SK-N-SH (cell line): ENCODE measurements at regions not wholly inside any gene's neighbourhood (a gene's known extent, or its start where the extent isn't known, plus 50 kb on each side); places are given as distances from the start of the nearest gene placed in this dataset.

Source experiments
- CTCF ChIA-PET: fragments of 300-600, 350-600 bp; formaldehyde crosslinking; extraction: SDS; loops from one replicate; lab custom pipeline; 2021; lab: Yijun Ruan, JAX
- POLR2A ChIA-PET: fragments of 350-600 bp; sonication (Branson Sonifier 250); formaldehyde crosslinking; extraction: SDS; loops from one replicate; lab custom pipeline; 2020; ENCODE audit warnings: antibody characterized with exemption, inconsistent platforms; lab: Yijun Ruan, JAX
- DNase-seq: peaks from one replicate; pipeline ENCODE4 v3.0.0; 2012
- H2AFZ ChIP-seq: fragments of 200-600 bp; sonication (generic); 2 replicates; pipeline ENCODE4 v1.8.1; 2016; ENCODE audit warnings: antibody characterized with exemption, mild to moderate bottlenecking, low read depth
- H3F3A ChIP-seq: fragments of 200-600 bp; sonication (generic); replicated peaks from 2 replicates; pipeline ENCODE3; 2016; ENCODE audit warnings: antibody characterized with exemption, mild to moderate bottlenecking; ENCODE audit not compliant: insufficient read depth
- H3K27ac ChIP-seq, 2 experiments: fragments of 200-500 bp in 1 of 2; fragments of 200-600 bp in 1 of 2; sonication (Bioruptor generic) in 1 of 2; sonication (generic), shearing (Covaris generic) in 1 of 2; 2 replicates each; pipeline versions ENCODE4 v1.5.1 to v1.6.1; 2014 to 2016; ENCODE audit warnings: low read depth in 2 of 2, inconsistent platforms in 1 of 2, low read length in 1 of 2, mild to moderate bottlenecking in 1 of 2, mixed read lengths in 1 of 2
- H3K27me3 ChIP-seq: fragments of 200-600 bp; sonication (generic), shearing (Covaris generic); 2 replicates; pipeline ENCODE4 v1.6.1; 2016; ENCODE audit warnings: mixed run types; ENCODE audit not compliant: insufficient read depth
- H3K36me3 ChIP-seq, 2 experiments: fragments of 200-500 bp in 1 of 2; fragments of 200-600 bp in 1 of 2; sonication (Bioruptor generic) in 1 of 2; sonication (generic) in 1 of 2; replicated peaks in 1 of 2; 2 replicates each; pipeline versions ENCODE3 to v1.5.1; 2014 to 2016; ENCODE audit warnings: low read length in 1 of 2, mild to moderate bottlenecking in 1 of 2; ENCODE audit not compliant: insufficient read depth in 2 of 2, control insufficient read depth in 1 of 2
- H3K4me1 ChIP-seq, 2 experiments: fragments of 200-500 bp in 1 of 2; fragments of 200-600 bp in 1 of 2; sonication (Bioruptor generic) in 1 of 2; sonication (generic), shearing (Covaris generic) in 1 of 2; 2 replicates each; pipeline versions ENCODE4 v1.5.1 to v1.6.1; 2014 to 2016; ENCODE audit warnings: low read depth in 1 of 2, low read length in 1 of 2, mixed run types in 1 of 2; ENCODE audit not compliant: insufficient read depth in 2 of 2, control insufficient read depth in 1 of 2
- H3K4me2 ChIP-seq: fragments of 200-600 bp; sonication (generic), shearing (Covaris generic); 2 replicates; pipeline ENCODE4 v1.6.1; 2017; ENCODE audit warnings: mixed run types
- H3K4me3 ChIP-seq, 2 experiments: fragments of 200-500 bp in 1 of 2; fragments of 200-600 bp in 1 of 2; sonication (Bioruptor generic) in 1 of 2; sonication (generic), shearing (Covaris generic) in 1 of 2; 2 replicates each; pipeline versions ENCODE4 v1.5.1 to v1.8.1; 2014 to 2016; ENCODE audit warnings: low read depth in 2 of 2, inconsistent platforms in 1 of 2, low read length in 1 of 2, mild to moderate bottlenecking in 1 of 2, mixed read lengths in 1 of 2, moderate library complexity in 1 of 2
- H3K79me2 ChIP-seq: fragments of 200-600 bp; sonication (generic); 2 replicates; pipeline ENCODE4 v1.8.1; 2017; ENCODE audit warnings: mild to moderate bottlenecking; ENCODE audit not compliant: insufficient read depth
- H3K9ac ChIP-seq: fragments of 200-600 bp; sonication (generic); 2 replicates; pipeline ENCODE4 v1.6.1; 2017; ENCODE audit warnings: mixed run types
- H3K9me2 ChIP-seq: fragments of 200-600 bp; sonication (generic); 2 replicates; pipeline ENCODE4 v1.6.1; 2017; ENCODE audit warnings: mixed run types
- H3K9me3 ChIP-seq: fragments of 200-600 bp; sonication (generic); 2 replicates; pipeline ENCODE4 v1.6.1; 2017; ENCODE audit warnings: mixed run types, mild to moderate bottlenecking, moderate library complexity
- H4K20me1 ChIP-seq: fragments of 200-600 bp; sonication (generic); 2 replicates; pipeline ENCODE4 v1.6.1; 2017; ENCODE audit warnings: mild to moderate bottlenecking, mixed run types; ENCODE audit not compliant: insufficient read depth
- ELF1 ChIP-seq: IDR thresholded peaks from 2 replicates; pipeline ENCODE4 v1.4.0; 2012
- EP300 ChIP-seq, 2 experiments: IDR thresholded peaks; 2 replicates each; pipeline versions ENCODE4 v1.4.0 to v1.6.1; 2012; ENCODE audit warnings: borderline replicate concordance in 1 of 2, low read depth in 1 of 2, low read length in 1 of 2
- GATA2 ChIP-seq: sonication (generic); formaldehyde crosslinking; IDR thresholded peaks from 2 replicates; pipeline ENCODE4 v1.5.0; 2020; ENCODE audit warnings: mild to moderate bottlenecking, missing genetic modification reagents
- JUND ChIP-seq: IDR thresholded peaks from 2 replicates; pipeline ENCODE4 v1.4.0; 2012
- MXI1 ChIP-seq: IDR thresholded peaks from 2 replicates; pipeline ENCODE4 v1.6.1; 2012; ENCODE audit warnings: mild to moderate bottlenecking, low read depth, low read length, improper control_type of control experiment
- NRF1 ChIP-seq: IDR thresholded peaks from 2 replicates; pipeline ENCODE4 v1.6.1; 2012; ENCODE audit warnings: low read depth, mild to moderate bottlenecking, low read length
- RCOR1 ChIP-seq: fragments of 150-350 bp; IDR thresholded peaks from 2 replicates; pipeline ENCODE4 v1.6.1; 2017; ENCODE audit warnings: antibody characterized with exemption, low read length
- RFX5 ChIP-seq: IDR thresholded peaks from 2 replicates; pipeline ENCODE4 v1.6.1; 2012; ENCODE audit warnings: mild to moderate bottlenecking, improper control_type of control experiment, low read length
- SIN3A ChIP-seq: IDR thresholded peaks from 2 replicates; pipeline ENCODE4 v1.6.1; 2012; ENCODE audit warnings: low read depth, mild to moderate bottlenecking, low read length, moderate library complexity, borderline replicate concordance
- YY1 ChIP-seq: IDR thresholded peaks from 2 replicates; pipeline ENCODE4 v1.4.0; 2012; ENCODE audit warnings: low read depth, mild to moderate bottlenecking
- WGBS: methylation state at CpG from one replicate; pipeline ENCODE4 v1.1.6; 2017; ENCODE audit warnings: low lambda C conversion rate; 5-methylcytosine and 5-hydroxymethylcytosine counted together
- TF ChIP-seq, protein P1 (sequence below): IDR thresholded peaks from 2 replicates; pipeline ENCODE4 v1.4.0; 2012; ENCODE audit warnings: low read depth
- TF ChIP-seq, protein P2 (sequence below): IDR thresholded peaks from 2 replicates; pipeline ENCODE4 v1.4.0; 2012; ENCODE audit warnings: low read depth, borderline replicate concordance
- TF ChIP-seq, protein P3 (sequence below): fragments of 150-350 bp; IDR thresholded peaks from 2 replicates; pipeline ENCODE4 v1.6.1; 2016; ENCODE audit warnings: mild to moderate bottlenecking, low read depth, low read length
- TF ChIP-seq, protein P4 (sequence below): IDR thresholded peaks from 2 replicates; pipeline ENCODE4 v1.6.1; 2012; ENCODE audit warnings: mild to moderate bottlenecking, low read depth, low read length, moderate library complexity

DNA sequence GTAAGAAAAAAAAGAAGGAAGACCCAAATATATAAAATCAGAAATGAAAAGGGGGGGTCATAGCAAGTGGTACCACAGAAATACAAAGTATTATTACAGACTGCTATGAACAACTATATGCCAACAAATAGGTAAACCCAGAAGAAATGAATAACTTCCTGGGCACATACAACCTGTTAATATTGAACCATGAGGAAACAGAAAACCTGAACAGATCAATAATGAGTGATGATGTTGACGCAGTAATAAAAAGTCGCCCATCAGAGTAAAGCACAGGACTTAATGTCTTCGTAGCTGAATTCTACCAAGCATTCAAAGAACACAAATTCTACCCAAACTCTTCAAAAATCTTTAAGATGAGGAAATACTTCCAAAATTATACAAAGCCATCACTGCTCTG, 921.6 kb upstream of the SEMA6D start:
- Histone ChIP-seq H3K79me2 (no peaks in the 10 kb centered on the region), H3K4me3 (no peak overlapping the region), H3K27me3 (no peaks in the 10 kb centered on the region), H3K9me2 (no peaks in the 10 kb centered on the region), H3K9ac (no peak overlapping the region), H3K4me2 (no peak overlapping the region), H4K20me1 (no peaks in the 10 kb centered on the region), H3F3A (no peaks in the 10 kb centered on the region), H3K9me3 (peaks cover 3% of the 10 kb centered on the region; the same call in 1 of the 2 replicates), H2AFZ (no peak overlapping the region), H3K36me3 (no peaks in the 10 kb centered on the region), H3K4me1 (no peaks in the 10 kb centered on the region), H3K27ac (no peak overlapping the region)
- DNase-seq: no peak
- 45% methylated on average over 3 of the region's 3 CpGs for WGBS
- ChIA-PET CTCF (interaction anchor here (0.8 to 1.7 kb wide), 2 partner anchors 9 to 21 kb away, joined by 3 to 6 read pairs; no protein-coding TSS in a partner anchor), POLR2A (no interaction called here)
- TF ChIP-seq NRF1: no peak
- TF ChIP-seq, protein P1, sequence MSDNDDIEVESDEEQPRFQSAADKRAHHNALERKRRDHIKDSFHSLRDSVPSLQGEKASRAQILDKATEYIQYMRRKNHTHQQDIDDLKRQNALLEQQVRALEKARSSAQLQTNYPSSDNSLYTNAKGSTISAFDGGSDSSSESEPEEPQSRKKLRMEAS: no peak
- TF ChIP-seq, protein P2, sequence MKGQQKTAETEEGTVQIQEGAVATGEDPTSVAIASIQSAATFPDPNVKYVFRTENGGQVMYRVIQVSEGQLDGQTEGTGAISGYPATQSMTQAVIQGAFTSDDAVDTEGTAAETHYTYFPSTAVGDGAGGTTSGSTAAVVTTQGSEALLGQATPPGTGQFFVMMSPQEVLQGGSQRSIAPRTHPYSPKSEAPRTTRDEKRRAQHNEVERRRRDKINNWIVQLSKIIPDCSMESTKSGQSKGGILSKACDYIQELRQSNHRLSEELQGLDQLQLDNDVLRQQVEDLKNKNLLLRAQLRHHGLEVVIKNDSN: no peak

DNA sequence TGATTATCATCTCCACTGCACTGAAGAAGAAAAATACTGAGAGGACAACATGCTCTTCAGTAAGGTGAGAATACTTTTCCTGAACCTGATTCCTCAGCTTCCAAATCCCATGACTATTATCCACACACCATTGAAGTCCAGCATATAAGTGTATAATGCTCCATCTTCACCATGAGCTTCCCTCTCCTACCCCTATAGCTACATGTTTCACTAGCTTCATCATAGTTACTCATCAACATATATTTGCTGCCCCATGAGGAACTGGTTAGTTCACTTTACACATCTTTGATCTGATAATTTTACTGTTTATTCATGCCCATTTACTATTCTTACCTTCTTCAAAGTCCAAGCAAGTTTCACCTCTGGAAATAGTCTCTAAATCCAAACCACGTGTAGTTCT, 908.5 kb upstream of the SEMA6D start:
- Histone ChIP-seq H3K4me2 (no peak overlapping the region), H4K20me1 (no peaks in the 10 kb centered on the region), H3K9me2 (no peaks in the 10 kb centered on the region), H3K27ac (no peak overlapping the region), H3K9me3 (no peaks in the 10 kb centered on the region), H3K27me3 (no peaks in the 10 kb centered on the region), H3K79me2 (no peaks in the 10 kb centered on the region), H3K36me3 (no peaks in the 10 kb centered on the region), H3K9ac (no peak overlapping the region), H3K4me1 (no peaks in the 10 kb centered on the region), H3K4me3 (no peak overlapping the region), H3F3A (no peaks in the 10 kb centered on the region), H2AFZ (no peak overlapping the region)
- TF ChIP-seq, protein P3, sequence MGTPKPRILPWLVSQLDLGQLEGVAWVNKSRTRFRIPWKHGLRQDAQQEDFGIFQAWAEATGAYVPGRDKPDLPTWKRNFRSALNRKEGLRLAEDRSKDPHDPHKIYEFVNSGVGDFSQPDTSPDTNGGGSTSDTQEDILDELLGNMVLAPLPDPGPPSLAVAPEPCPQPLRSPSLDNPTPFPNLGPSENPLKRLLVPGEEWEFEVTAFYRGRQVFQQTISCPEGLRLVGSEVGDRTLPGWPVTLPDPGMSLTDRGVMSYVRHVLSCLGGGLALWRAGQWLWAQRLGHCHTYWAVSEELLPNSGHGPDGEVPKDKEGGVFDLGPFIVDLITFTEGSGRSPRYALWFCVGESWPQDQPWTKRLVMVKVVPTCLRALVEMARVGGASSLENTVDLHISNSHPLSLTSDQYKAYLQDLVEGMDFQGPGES: no peak
- no peak for TF ChIP-seq RFX5
- TF ChIP-seq MXI1: no peak
- no peak for TF ChIP-seq SIN3A
- no peak for TF ChIP-seq RCOR1
- no peak for TF ChIP-seq YY1
- TF ChIP-seq GATA2: no peak
- TF ChIP-seq JUND: no peak
- TF ChIP-seq NRF1: no peak
- TF ChIP-seq, protein P4, sequence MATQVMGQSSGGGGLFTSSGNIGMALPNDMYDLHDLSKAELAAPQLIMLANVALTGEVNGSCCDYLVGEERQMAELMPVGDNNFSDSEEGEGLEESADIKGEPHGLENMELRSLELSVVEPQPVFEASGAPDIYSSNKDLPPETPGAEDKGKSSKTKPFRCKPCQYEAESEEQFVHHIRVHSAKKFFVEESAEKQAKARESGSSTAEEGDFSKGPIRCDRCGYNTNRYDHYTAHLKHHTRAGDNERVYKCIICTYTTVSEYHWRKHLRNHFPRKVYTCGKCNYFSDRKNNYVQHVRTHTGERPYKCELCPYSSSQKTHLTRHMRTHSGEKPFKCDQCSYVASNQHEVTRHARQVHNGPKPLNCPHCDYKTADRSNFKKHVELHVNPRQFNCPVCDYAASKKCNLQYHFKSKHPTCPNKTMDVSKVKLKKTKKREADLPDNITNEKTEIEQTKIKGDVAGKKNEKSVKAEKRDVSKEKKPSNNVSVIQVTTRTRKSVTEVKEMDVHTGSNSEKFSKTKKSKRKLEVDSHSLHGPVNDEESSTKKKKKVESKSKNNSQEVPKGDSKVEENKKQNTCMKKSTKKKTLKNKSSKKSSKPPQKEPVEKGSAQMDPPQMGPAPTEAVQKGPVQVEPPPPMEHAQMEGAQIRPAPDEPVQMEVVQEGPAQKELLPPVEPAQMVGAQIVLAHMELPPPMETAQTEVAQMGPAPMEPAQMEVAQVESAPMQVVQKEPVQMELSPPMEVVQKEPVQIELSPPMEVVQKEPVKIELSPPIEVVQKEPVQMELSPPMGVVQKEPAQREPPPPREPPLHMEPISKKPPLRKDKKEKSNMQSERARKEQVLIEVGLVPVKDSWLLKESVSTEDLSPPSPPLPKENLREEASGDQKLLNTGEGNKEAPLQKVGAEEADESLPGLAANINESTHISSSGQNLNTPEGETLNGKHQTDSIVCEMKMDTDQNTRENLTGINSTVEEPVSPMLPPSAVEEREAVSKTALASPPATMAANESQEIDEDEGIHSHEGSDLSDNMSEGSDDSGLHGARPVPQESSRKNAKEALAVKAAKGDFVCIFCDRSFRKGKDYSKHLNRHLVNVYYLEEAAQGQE: no peak
- TF ChIP-seq ELF1: no peak
- TF ChIP-seq EP300 (IDR thresholded peaks at IDR 0.05; ENCODE audit: borderline replicate concordance in 1 of 2, low read depth in 1 of 2, low read length in 1 of 2): no peak
- no peak for DNase-seq
- ChIA-PET POLR2A (no interaction called here), CTCF (interaction anchor here (1.3 kb wide), 1 partner anchor 16 kb away, joined by 4 read pairs; no protein-coding TSS in a partner anchor)
- 13% methylated on average over 1 of the region's 1 CpG for WGBS
